CD1c-positive myeloid dendritic cell (primary cell): ENCODE measurements at regions not wholly inside any gene's neighbourhood (a gene's known extent, or its start where the extent isn't known, plus 50 kb on each side); places are given as distances from the start of the nearest gene placed in this dataset.
A peak's percentile ranks its signal among the peaks of the same experiment; 100 is the strongest.
"Not testable (repeated sequence)": the region's sequence is repeated elsewhere in the genome, so short reads cannot be mapped to it uniquely, and the experiment has no call there.

Experiments
- DNase-seq: peaks from one replicate; pipeline ENCODE4 v3.0.0-alpha.2; 2016; ENCODE audit errors: extremely low spot score

- no peak for DNase-seq
Measured at GRCh38 chrX:39220952-39221351, 419.7 kb downstream of the MID1IP1 start.

- no peak for DNase-seq
Measured at GRCh38 chrX:39222346-39223113, 421.3 kb downstream of the MID1IP1 start.

- no peak for DNase-seq
Measured at GRCh38 chrX:39226251-39226650, 425.0 kb downstream of the MID1IP1 start.

- DNase-seq: no peak
Measured at GRCh38 chrX:39227371-39227770, 426.1 kb downstream of the MID1IP1 start.

- no peak for DNase-seq
Measured at GRCh38 chrX:39238006-39238405, 436.7 kb downstream of the MID1IP1 start.

- peak; percentile 23 for DNase-seq
Measured at GRCh38 chrX:39242187-39242586, 440.9 kb downstream of the MID1IP1 start.

- DNase-seq: no peak
Measured at GRCh38 chrX:39244147-39244546, 442.9 kb downstream of the MID1IP1 start.

GRCh38 chrX:39245024-39245423 is 443.8 kb downstream of the MID1IP1 start:
- DNase-seq: no peak

GRCh38 chrX:39247536-39247935 is 446.3 kb downstream of the MID1IP1 start:
- no peak for DNase-seq

GRCh38 chrX:39248330-39248729 is 447.1 kb downstream of the MID1IP1 start:
- DNase-seq: no peak

- no peak for DNase-seq
Measured at GRCh38 chrX:39249999-39250398, 448.7 kb downstream of the MID1IP1 start.

GRCh38 chrX:39251995-39252394 is 450.7 kb downstream of the MID1IP1 start:
- no peak for DNase-seq

GRCh38 chrX:39253551-39253950 is 452.3 kb downstream of the MID1IP1 start:
- no peak for DNase-seq

- DNase-seq: no peak
Measured at GRCh38 chrX:39258331-39258730, 457.1 kb downstream of the MID1IP1 start.

- DNase-seq: no peak
Measured at GRCh38 chrX:39260965-39261364, 459.7 kb downstream of the MID1IP1 start.

GRCh38 chrX:39261446-39262147 is 460.3 kb downstream of the MID1IP1 start:
- peak; percentile 46 for DNase-seq

- DNase-seq: no peak
Measured at GRCh38 chrX:39262641-39263040, 461.4 kb downstream of the MID1IP1 start.

- no peak for DNase-seq
Measured at GRCh38 chrX:39264023-39264422, 462.8 kb downstream of the MID1IP1 start.

- no peak for DNase-seq
Measured at GRCh38 chrX:39267176-39267575, 465.9 kb downstream of the MID1IP1 start.

- no peak for DNase-seq
Measured at GRCh38 chrX:39268207-39268606, 466.9 kb downstream of the MID1IP1 start.

GRCh38 chrX:39275500-39276068 is 474.3 kb downstream of the MID1IP1 start:
- no peak for DNase-seq

- not testable (repeated sequence) for DNase-seq
Measured at GRCh38 chrX:39277685-39278390, 476.6 kb downstream of the MID1IP1 start.
